AG04449 (cell line): ENCODE measurements at regions not wholly inside any gene's neighbourhood (a gene's known extent, or its start where the extent isn't known, plus 50 kb on each side); places are given as distances from the start of the nearest gene placed in this dataset.

Source experiments
- CTCF ChIA-PET: fragments of 350-600 bp; formaldehyde crosslinking; extraction: SDS; loops from one replicate; lab custom pipeline; 2021; ENCODE audit warnings: antibody characterized with exemption; lab: Yijun Ruan, JAX
- POLR2A ChIA-PET: fragments of 400-600, 350-600 bp; formaldehyde crosslinking; extraction: SDS; loops from one replicate; lab custom pipeline; 2020; ENCODE audit warnings: antibody characterized with exemption, inconsistent platforms; lab: Yijun Ruan, JAX
- DNase-seq: peaks from one replicate; pipeline ENCODE4 v3.0.0-alpha.2; 2010; ENCODE audit warnings: low read depth, low spot score
- H3K4me3 ChIP-seq: 2 replicates; pipeline ENCODE4 v1.5.1; 2011; ENCODE audit warnings: low read depth, mild to moderate bottlenecking, control low read depth, low read length
- CTCF ChIP-seq: IDR thresholded peaks from one replicate; pipeline ENCODE4 v1.5.1; 2011; ENCODE audit warnings: mild to moderate bottlenecking, moderate library complexity, low read length, control low read depth, inconsistent platforms; ENCODE audit not compliant: insufficient read depth; ENCODE audit errors: missing control alignments

- ChIA-PET POLR2A (no interaction called here), CTCF (no interaction called here)
- TF ChIP-seq CTCF = no peak
- DNase-seq = no peak
- H3K4me3 ChIP-seq = no peak overlapping the region
Observed at GRCh38 chr16:60261425-60261824, 1527.3 kb upstream of the GOT2 start.

- TF ChIP-seq CTCF = no peak
- ChIA-PET CTCF (no interaction called here), POLR2A (no interaction called here)
- no peak for DNase-seq
- H3K4me3 ChIP-seq = no peak overlapping the region
Observed at GRCh38 chr16:60259956-60260355, 1525.8 kb upstream of the GOT2 start.

- ChIA-PET POLR2A (no interaction called here), CTCF (no interaction called here)
- no peak for DNase-seq
- no peak overlapping the region for H3K4me3 ChIP-seq
- no peak for TF ChIP-seq CTCF
Observed at GRCh38 chr16:60246086-60246485, 1512.0 kb upstream of the GOT2 start.

- H3K4me3 ChIP-seq = no peak overlapping the region
- no peak for DNase-seq
- POLR2A ChIA-PET = interaction anchor here (0.8 kb wide), 1 partner anchor 11 kb away, joined by 3 read pairs; no protein-coding TSS in a partner anchor
- TF ChIP-seq CTCF = no peak
- CTCF ChIA-PET = no interaction called here
Observed at GRCh38 chr16:60241671-60242070, 1507.6 kb upstream of the GOT2 start.

- CTCF ChIA-PET = no interaction called here
- POLR2A ChIA-PET = no interaction called here
- TF ChIP-seq CTCF = no peak
- no peak overlapping the region for H3K4me3 ChIP-seq
- no peak for DNase-seq
Observed at GRCh38 chr16:60230666-60231065, 1496.5 kb upstream of the GOT2 start.

GRCh38 chr16:60225541-60225940 is 1491.4 kb upstream of the GOT2 start:
- no peak for TF ChIP-seq CTCF
- H3K4me3 ChIP-seq = no peak overlapping the region
- POLR2A ChIA-PET = no interaction called here
- no peak for DNase-seq
- CTCF ChIA-PET = no interaction called here
